22Rv1 (cell line): ENCODE measurements at regions not wholly inside any gene's neighbourhood (a gene's known extent, or its start where the extent isn't known, plus 50 kb on each side); places are given as distances from the start of the nearest gene placed in this dataset.

ENCODE experiments used
- H3K27ac ChIP-seq: fragments of 450-650 bp; 2 replicates; pipeline ENCODE4 v1.5.1; 2017
- CTCF ChIP-seq: fragments of 450-650 bp; IDR thresholded peaks from 2 replicates; pipeline ENCODE4 v1.5.1; 2017; ENCODE audit warnings: mild to moderate bottlenecking
- ZFX ChIP-seq: fragments of 450-650 bp; IDR thresholded peaks from 2 replicates; pipeline ENCODE4 v1.6.1; 2017; ENCODE audit warnings: antibody characterized with exemption, borderline replicate concordance

GRCh38 chr13:38564256-38565150 lies 122.4 kb upstream of the FREM2 start:
- H3K27ac ChIP-seq = no peak overlapping the region
- TF ChIP-seq ZFX = no peak
- no peak for TF ChIP-seq CTCF

GRCh38 chr13:38566023-38566422 lies 120.9 kb upstream of the FREM2 start:
- TF ChIP-seq CTCF (no peak), ZFX (no peak)
- no peak overlapping the region for H3K27ac ChIP-seq

DNA sequence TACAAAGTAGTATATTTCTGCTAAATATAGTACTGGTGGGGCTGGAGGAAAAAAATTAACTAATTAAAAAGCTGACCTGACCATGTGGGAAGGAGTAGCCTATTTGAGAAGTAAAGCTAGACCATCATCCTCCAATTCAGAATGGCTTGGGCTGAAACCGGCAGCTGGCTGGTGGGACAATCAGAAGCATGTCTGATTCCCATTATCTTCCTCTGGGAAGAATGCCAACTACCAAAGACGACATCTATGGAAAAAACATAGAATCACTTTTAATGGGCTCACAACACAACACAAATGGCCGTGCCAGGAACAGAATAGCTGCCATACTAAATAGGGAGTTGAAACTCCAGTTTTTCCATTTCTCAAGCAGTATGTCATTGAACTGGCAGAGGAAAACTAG lies 120.4 kb upstream of the FREM2 start:
- TF ChIP-seq ZFX (no peak), CTCF (no peak)
- H3K27ac ChIP-seq = no peak overlapping the region

GRCh38 chr13:38570706-38571105 lies 116.2 kb upstream of the FREM2 start:
- TF ChIP-seq ZFX (no peak), CTCF (no peak)
- H3K27ac ChIP-seq = no peak overlapping the region

GRCh38 chr13:38575427-38575826 lies 111.5 kb upstream of the FREM2 start:
- TF ChIP-seq ZFX (no peak), CTCF (no peak)
- H3K27ac ChIP-seq = no peak overlapping the region

DNA sequence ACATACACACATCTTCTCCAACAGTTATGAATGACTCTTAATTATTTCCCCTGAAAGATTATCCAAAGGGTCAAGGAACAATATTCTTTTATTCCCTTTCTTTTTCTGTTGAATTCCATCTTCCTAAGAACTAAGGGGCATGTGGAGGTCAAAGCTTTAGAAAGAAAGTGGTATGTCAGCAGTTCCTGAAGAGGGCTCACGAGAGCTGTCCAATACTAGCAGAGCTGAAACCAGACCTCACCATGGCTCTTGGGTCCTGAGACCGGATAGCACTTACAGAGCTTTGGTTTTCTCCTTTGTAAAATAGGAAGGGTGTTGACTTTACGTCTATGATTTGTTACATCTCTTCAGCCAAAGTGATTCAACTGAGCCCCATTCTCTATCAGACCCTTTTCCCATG lies 109.8 kb upstream of the FREM2 start:
- no peak overlapping the region for H3K27ac ChIP-seq
- TF ChIP-seq CTCF (no peak), ZFX (no peak)

GRCh38 chr13:38582133-38582532 lies 104.7 kb upstream of the FREM2 start:
- H3K27ac ChIP-seq = no peak overlapping the region
- TF ChIP-seq CTCF = peak; percentile 75
- no peak for TF ChIP-seq ZFX
